Peyer's patch (tissue), 4 donors: ENCODE measurements at regions not wholly inside any gene's neighbourhood (a gene's known extent, or its start where the extent isn't known, plus 50 kb on each side); places are given as distances from the start of the nearest gene placed in this dataset.

Source experiments
- DNase-seq, 3 donors: peaks; one replicate each; pipeline ENCODE4 v3.0.0-alpha.2; 2017 to 2019
- H3K27ac ChIP-seq, 4 donors: fragments of 200-600 bp; sonication (generic); one replicate each; pipeline ENCODE4 v1.5.1; 2016 to 2019
- H3K27me3 ChIP-seq, 2 donors: fragments of 200-600 bp; sonication (generic); one replicate each; pipeline ENCODE4 v1.5.1; 2019
- H3K36me3 ChIP-seq, 3 donors: fragments of 200-600 bp; sonication (generic); one replicate each; pipeline ENCODE4 v1.5.1; 2016 to 2019
- H3K4me1 ChIP-seq, 4 donors: fragments of 200-600 bp; sonication (generic); one replicate each; pipeline ENCODE4 v1.5.1; 2016 to 2019
- H3K4me3 ChIP-seq, 4 donors: fragments of 200-600 bp; sonication (generic); 1 replicate in 3 of 4; 2 replicates in 1 of 4; pipeline ENCODE4 v1.5.1; 2016 to 2019; ENCODE audit warnings: mild to moderate bottlenecking in 1 of 4
- H3K9me3 ChIP-seq, 4 donors: fragments of 200-600 bp; sonication (generic); one replicate each; pipeline ENCODE4 v1.5.1; 2016 to 2019; ENCODE audit warnings: mild to moderate bottlenecking in 1 of 4
- POLR2A ChIP-seq, 2 donors: fragments of 450-650 bp; IDR thresholded peaks; one replicate each; pipeline ENCODE4 v1.5.1; 2017; ENCODE audit warnings: antibody characterized with exemption in 2 of 2, mild to moderate bottlenecking in 2 of 2, moderate library complexity in 2 of 2
- TF ChIP-seq, protein P1 (sequence below), 6 experiments: fragments of 450-650 bp in 4 of 6; fragments of 200-600 bp in 2 of 6; sonication (generic) in 1 of 6; IDR thresholded peaks; one replicate each; pipeline ENCODE4 v1.5.1; 2017 to 2019; ENCODE audit warnings: antibody characterized with exemption in 6 of 6, mild to moderate bottlenecking in 3 of 6, moderate library complexity in 1 of 6

GRCh38 chr13:82370316-82370715, 1512.0 kb downstream of the SLITRK1 start:
- Histone ChIP-seq H3K36me3 (no peaks in the 10 kb centered on the region), H3K9me3 (no peaks in the 10 kb centered on the region), H3K4me1 (no peaks in the 10 kb centered on the region), H3K4me3 (no peak overlapping the region), H3K27me3 (no peaks in the 10 kb centered on the region), H3K27ac (no peak overlapping the region)
- TF ChIP-seq POLR2A (IDR thresholded peaks at IDR 0.05), result no peak
- TF ChIP-seq, protein P1, sequence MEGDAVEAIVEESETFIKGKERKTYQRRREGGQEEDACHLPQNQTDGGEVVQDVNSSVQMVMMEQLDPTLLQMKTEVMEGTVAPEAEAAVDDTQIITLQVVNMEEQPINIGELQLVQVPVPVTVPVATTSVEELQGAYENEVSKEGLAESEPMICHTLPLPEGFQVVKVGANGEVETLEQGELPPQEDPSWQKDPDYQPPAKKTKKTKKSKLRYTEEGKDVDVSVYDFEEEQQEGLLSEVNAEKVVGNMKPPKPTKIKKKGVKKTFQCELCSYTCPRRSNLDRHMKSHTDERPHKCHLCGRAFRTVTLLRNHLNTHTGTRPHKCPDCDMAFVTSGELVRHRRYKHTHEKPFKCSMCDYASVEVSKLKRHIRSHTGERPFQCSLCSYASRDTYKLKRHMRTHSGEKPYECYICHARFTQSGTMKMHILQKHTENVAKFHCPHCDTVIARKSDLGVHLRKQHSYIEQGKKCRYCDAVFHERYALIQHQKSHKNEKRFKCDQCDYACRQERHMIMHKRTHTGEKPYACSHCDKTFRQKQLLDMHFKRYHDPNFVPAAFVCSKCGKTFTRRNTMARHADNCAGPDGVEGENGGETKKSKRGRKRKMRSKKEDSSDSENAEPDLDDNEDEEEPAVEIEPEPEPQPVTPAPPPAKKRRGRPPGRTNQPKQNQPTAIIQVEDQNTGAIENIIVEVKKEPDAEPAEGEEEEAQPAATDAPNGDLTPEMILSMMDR (IDR thresholded peaks at IDR 0.05), result no peak
- DNase-seq, result no peak

DNA sequence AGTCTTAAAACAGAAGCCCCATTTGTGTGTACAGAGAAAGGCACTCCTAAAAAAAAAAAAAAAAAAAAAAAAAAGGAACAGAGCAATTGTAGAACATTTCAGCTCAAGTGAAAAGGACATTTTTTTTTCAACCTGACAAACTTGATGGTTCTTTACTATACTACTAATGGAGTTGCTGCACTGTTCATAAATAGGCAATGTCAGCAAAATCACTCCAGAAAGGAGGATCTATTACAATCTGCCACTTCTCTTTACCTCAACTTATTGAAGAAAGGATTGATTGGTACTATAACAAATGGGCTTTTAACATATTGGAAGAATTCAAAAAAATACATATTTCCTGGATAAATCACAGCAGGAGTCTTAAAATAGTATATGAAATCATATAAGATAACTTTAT, 1517.7 kb downstream of the SLITRK1 start:
- H3K4me1 ChIP-seq, result no peaks in the 10 kb centered on the region
- H3K9me3 ChIP-seq, result no peaks in the 10 kb centered on the region
- no peaks in the 10 kb centered on the region for H3K36me3 ChIP-seq
- no peak overlapping the region for H3K4me3 ChIP-seq
- TF ChIP-seq, protein P1 (IDR thresholded peaks at IDR 0.05), result no peak
- TF ChIP-seq POLR2A (IDR thresholded peaks at IDR 0.05), result no peak
- DNase-seq, result no peak
- no peak overlapping the region for H3K27ac ChIP-seq
- H3K27me3 ChIP-seq, result no peaks in the 10 kb centered on the region

DNA sequence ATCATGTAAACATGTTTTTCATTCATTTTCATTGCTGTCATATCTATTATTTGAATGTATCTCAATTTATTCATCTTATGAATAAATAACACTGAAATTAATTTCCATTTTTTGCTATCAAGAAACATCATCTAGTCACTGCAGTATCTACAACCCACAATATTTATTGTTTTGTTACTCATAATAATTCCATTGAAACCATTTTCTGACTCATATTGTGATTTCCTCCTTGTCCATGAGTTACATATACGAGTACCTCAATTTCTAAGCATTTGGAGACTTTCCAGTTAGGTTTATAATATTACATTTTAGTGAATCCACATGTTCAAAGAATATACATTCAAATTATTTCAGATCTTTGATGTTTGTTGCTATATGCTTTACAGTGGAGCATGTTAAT, 1524.0 kb downstream of the SLITRK1 start:
- Histone ChIP-seq H3K27ac (no peak overlapping the region), H3K27me3 (no peaks in the 10 kb centered on the region), H3K9me3 (no peaks in the 10 kb centered on the region), H3K36me3 (no peaks in the 10 kb centered on the region), H3K4me3 (no peak overlapping the region), H3K4me1 (no peaks in the 10 kb centered on the region)
- TF ChIP-seq, protein P1 (IDR thresholded peaks at IDR 0.05), result no peak
- TF ChIP-seq POLR2A (IDR thresholded peaks at IDR 0.05), result no peak
- no peak for DNase-seq

DNA sequence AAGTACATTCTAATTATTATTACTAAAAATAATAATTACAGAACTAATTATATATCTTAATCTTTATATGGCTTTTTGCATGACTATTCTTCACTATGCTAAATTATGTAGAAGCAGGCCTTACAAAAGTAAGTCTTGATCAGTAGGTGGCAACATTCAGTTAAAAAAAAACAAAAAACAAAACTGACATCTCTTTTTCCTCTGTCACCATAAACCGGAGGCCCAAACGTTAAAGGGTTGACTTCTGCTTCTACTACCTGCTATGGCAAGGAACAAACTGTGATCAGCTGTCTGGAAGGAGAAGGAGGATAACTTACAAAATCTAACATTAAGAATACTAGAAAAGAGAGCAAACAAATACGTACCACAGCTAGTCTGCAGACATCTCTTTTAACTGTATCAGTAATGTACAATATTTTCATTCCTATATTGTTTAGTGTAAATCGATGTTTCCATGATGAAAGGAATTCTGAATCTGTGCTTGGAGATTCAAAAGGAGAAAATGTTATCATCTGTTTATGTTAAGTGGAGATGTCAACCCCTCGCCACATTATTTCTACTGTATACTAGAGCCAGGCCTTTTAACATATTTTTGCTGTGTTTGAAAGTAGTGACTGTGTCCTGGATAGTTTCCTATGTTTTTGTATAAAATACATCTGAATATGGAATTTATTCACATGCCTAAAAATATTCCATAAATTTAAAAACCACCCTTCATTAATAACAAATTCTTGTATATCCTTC, 1525.4 kb downstream of the SLITRK1 start:
- TF ChIP-seq, protein P1 (IDR thresholded peaks at IDR 0.05), result no peak
- no peak for TF ChIP-seq POLR2A (IDR thresholded peaks at IDR 0.05)

GRCh38 chr13:82344867-82345266, 1537.4 kb downstream of the SLITRK1 start:
- Histone ChIP-seq H3K27me3 (no peaks in the 10 kb centered on the region), H3K27ac (no peak overlapping the region), H3K4me3 (no peak overlapping the region), H3K36me3 (no peaks in the 10 kb centered on the region), H3K9me3 (no peaks in the 10 kb centered on the region), H3K4me1 (no peaks in the 10 kb centered on the region)
- DNase-seq, result no peak
- TF ChIP-seq, protein P1 (IDR thresholded peaks at IDR 0.05), result no peak
- TF ChIP-seq POLR2A (IDR thresholded peaks at IDR 0.05), result no peak

More for the DNA sequence above, 1525.4 kb downstream of the SLITRK1 start:
- Histone ChIP-seq H3K4me1 (no peaks in the 10 kb centered on the region), H3K9me3 (no peaks in the 10 kb centered on the region), H3K4me3 (no peak overlapping the region), H3K27me3 (no peaks in the 10 kb centered on the region), H3K36me3 (no peaks in the 10 kb centered on the region), H3K27ac (no peak overlapping the region)
- no peak for DNase-seq
